Endometrium (tissue), 2 donors: ENCODE measurements at regions not wholly inside any gene's neighbourhood (a gene's known extent, or its start where the extent isn't known, plus 50 kb on each side); places are given as distances from the start of the nearest gene placed in this dataset.
A peak's percentile ranks its signal among the peaks of the same experiment; 100 is the strongest.

ENCODE experiments used
- FAIRE-seq: peaks from 2 replicates; lab custom pipeline; 2012; peaks lifted over from hg19 to GRCh38; lab: Jason Lieb, UNC
- donor health status: control.
- donor health status: control.

GRCh38 chr5:89269721-89270120 lies 386.7 kb upstream of the MEF2C start:
- FAIRE-seq, result no peak

DNA sequence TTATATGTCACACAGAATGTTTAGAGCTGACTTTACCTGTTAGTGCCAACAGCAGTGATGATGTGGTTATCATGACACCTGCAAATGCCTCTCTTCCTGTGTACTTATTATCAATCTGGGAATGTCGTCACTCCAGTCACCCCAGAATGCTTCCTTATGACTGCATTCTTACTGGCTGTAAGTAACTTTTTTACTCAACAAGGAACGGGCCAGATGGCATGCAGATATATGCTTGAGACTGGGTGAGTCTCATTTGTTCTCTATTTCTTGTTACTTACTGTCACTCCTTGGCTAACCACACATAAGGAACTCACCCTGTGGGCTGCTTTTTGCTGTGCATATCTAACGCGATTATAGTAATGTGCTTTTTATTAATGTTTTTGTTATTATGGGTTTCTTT lies 385.5 kb upstream of the MEF2C start:
- no peak for FAIRE-seq

GRCh38 chr5:89267788-89268187 lies 384.8 kb upstream of the MEF2C start:
- no peak for FAIRE-seq

- FAIRE-seq, result no peak
Observed at GRCh38 chr5:89265511-89266179, 382.7 kb upstream of the MEF2C start.

DNA sequence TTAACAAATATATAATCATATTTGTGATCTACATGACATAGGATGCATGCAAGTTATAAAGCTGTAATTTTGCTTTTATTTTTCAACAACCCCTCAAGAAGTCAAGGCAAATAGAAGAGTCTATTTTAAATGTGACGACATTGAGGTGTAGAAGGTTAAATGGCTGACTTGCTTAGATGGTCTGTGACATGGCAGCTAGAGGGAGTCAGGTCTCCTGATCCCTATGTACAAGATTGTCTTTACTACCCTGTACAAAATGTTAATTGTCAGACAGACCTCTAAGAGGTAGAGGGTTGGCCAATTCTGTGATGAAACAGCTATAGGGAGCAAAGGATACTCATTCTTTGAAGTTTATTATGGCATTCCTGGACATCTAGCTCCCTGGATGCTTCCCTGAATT lies 380.9 kb upstream of the MEF2C start:
- no peak for FAIRE-seq

DNA sequence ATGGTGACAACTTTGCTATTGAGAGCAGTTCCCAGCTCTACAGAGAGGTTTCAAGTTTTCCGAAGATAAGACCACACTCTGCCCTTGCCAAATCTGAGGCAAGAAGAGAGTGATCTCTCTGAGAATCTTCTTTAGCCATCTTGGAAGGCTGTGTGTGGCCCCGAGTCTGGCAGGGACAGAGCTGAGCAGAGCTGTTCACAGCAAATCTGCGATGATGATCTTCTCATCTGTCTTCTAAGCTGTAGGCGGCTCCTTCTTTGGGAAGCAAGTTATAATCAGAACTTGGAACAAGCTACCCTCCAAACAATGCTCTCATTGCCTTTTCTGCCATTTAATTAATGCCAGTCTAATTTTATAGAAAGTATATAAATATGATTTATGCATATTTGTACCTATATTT lies 379.0 kb upstream of the MEF2C start:
- no peak for FAIRE-seq

DNA sequence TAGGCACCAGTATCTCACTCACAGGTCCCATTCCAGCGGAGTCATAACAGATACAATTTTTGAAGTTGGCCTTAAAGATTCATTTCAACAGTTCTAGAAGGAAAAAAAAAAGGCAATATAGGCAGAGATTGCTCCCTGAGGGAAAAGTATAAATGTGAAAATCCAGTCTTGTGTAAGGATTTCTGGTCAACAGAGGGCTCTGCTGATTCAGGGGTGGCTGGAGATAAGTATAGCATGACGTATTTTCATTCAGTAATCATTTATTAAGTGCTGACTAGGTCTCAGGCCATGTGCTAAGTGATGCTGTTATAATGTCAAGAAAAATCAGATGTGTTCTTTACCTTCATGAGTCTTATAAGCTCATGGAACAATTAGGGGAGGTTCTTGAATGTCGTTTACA lies 377.3 kb upstream of the MEF2C start:
- FAIRE-seq, result no peak

GRCh38 chr5:89255845-89256463 lies 373.0 kb upstream of the MEF2C start:
- FAIRE-seq, result no peak

- FAIRE-seq, result no peak
Observed at GRCh38 chr5:89253666-89254352, 370.8 kb upstream of the MEF2C start.

- no peak for FAIRE-seq
Observed at GRCh38 chr5:89246864-89247263, 363.9 kb upstream of the MEF2C start.

DNA sequence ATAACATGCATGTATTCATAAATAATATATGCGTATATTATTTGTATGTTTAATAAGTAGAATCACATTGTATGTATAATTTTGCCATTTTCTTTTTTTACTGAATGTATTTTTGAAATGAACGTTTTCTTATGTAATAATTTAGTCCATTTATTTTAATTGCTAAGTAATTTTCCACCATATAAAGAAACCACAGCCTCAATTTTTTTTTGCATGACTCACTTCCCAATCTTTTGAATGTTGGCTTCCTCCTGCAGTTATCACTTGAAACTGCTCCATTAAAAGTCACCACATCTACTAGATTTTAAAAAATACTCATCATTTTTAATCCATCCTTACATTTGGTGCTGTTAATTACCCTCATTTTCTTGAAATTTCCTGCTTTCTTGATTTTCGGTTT lies 363.3 kb upstream of the MEF2C start:
- FAIRE-seq, result peak; percentile 65

DNA sequence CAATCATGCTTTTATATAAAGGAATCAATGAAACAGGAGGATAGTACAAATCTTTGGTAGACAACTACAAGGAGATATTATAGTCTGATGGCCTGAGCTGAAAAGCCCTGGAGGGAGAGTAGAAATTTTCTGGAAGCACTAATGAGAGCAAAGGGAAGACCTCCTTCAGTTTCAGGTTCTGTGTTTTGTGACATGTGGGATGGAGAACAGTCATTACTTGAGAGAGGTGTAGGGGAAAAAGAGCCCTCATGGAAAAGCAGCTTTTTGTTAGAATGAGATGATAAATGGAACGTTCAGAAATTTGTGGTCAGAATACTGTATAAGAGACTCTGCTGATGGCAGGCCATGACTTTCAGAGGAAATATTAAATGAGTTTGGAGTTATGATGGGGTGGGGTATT lies 360.6 kb upstream of the MEF2C start:
- no peak for FAIRE-seq

DNA sequence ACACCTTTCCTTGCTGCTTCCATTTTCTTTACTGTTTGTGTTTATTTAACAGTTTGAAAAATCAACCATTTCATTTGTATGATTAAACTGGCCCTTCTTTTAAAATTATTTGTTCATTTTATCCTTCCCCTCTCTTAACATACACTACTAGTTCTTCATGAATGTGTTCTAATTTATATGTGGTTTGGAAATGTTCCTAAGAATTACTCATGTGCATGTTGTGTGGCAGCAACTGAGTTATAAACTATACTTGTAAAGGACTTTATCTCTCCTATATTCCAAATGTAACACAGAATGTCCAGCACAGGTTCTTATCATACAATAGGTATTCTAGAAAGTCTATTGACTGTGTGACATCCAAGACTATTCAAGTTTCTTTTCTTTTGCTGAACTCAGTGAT lies 358.2 kb upstream of the MEF2C start:
- FAIRE-seq, result no peak

- FAIRE-seq, result no peak
Observed at GRCh38 chr5:89236900-89237299, 353.9 kb upstream of the MEF2C start.

- no peak for FAIRE-seq
Observed at GRCh38 chr5:89233462-89233861, 350.5 kb upstream of the MEF2C start.

DNA sequence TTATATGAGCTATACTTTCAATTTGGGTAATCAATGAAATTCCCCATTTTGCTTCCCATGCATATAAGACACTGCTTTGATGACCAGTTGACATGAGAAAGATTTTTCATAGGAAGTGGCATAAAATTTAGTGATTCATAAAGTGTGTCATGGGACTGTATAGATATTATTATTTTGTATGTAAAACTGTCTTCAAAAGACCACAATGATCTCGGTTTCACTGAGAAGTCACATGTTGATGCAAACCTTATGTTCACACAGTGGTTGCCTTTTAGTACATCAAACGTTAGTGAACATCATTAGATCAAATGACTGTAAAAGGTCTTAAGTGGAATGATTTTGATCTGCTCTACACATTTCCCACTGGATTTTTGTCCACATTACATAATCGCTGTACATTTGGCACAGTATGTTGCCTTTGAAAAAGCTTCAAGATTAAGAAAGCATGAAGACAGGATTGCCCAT lies 349.2 kb upstream of the MEF2C start:
- no peak for FAIRE-seq

GRCh38 chr5:89230178-89230577 lies 347.2 kb upstream of the MEF2C start:
- FAIRE-seq, result no peak

DNA sequence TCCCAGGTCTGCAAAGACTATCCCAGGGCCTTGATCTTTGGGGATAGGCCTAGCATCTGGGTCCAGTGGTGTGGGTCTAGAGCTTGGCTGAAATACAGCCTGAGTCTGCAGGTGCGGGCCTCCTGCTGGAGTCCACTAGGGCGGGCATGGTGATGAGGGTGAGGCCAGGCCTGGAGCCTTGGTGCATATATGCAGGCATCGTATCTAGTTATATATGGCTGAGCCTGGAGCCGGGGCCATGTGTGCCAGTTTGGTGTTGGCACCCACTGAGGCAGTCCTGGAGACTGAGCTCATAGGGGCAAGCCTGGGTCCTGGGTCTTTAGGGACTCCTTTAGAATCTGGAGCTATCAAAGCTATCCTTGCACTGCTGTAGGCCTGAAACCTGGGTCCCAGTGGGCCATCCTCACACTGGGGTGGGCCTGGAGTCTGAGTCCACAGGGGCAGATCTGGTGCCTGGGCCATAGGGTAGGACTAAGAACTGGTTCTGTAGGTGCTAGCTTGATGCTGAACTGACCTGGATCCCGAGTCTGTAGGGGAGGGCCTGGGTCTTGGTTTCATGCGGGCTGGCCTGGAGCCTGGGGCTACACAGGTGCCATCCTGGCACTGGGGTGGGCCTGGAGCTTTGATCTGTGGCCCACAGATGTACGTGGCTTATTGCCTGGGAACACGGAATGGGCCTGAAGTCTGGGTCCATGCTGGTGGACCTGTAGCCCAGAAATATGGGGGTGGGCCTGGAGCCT lies 346.5 kb upstream of the MEF2C start:
- FAIRE-seq, result no peak

GRCh38 chr5:89228355-89228754 lies 345.4 kb upstream of the MEF2C start:
- no peak for FAIRE-seq

DNA sequence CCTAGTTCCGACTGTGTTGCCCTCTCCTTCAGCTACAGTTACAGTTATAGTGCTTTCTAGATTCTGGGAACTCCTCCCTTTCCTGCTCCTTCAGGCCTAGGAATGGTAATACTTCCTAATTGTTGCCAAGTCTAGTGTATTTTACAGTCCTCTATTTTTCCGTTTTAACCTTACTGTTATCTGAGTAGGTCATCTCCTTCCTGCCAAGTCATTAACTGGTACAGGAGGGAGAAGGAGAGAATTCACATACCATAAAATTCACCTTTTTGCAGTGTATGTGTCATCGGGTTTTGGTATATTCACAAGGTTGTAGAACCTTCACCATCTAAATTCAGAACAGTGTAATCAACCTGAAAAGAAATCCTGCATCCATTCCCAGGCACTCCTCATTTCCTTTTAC lies 335.4 kb upstream of the MEF2C start:
- no peak for FAIRE-seq

GRCh38 chr5:89216606-89217005 lies 333.6 kb upstream of the MEF2C start:
- no peak for FAIRE-seq

DNA sequence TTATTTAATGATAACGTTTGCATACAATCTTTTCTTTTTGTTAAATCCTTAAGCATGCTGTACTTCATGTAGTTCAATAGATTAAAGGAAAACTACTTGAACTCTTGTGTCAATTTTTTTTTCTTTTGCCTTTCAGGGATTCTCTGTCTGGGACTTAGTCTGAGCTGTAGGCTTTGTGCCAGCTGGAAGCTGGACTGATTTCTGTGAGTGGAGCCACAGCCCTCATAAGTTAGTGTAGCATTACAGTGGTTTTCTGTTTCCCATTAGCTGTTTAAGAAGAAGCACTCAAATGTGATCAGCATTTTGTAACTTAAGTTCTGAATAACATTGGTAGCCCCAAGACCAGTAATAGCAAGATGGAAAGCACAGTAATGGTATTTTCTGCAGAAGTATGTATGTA lies 330.6 kb upstream of the MEF2C start:
- no peak for FAIRE-seq

DNA sequence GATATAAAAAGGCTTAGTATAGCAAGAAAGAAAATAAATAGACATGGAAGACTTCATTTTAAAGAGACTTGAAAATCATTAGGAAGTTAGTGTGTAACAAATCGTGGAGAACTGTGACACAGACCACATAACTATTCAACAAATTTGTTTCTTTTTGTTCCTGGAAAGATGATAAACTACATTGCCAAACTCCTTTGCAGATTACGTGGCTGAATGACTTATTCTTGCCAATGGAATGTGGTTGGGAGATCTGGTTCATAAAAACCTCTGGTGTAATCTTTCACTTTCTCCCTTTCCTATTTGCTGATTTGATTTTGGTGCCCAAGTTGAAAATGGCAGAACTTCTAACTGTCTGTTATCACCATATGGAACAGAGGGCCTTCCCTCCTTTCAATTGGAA lies 328.9 kb upstream of the MEF2C start:
- no peak for FAIRE-seq
